OCI-LY3 (cell line): ENCODE measurements at regions not wholly inside any gene's neighbourhood (a gene's known extent, or its start where the extent isn't known, plus 50 kb on each side); places are given as distances from the start of the nearest gene placed in this dataset.

ENCODE experiments used
- CTCF ChIP-seq: fragments of 200-600, 300-600 bp; sonication (generic); IDR thresholded peaks from 2 replicates; pipeline ENCODE4 v1.5.1; 2014; ENCODE audit warnings: antibody characterized with exemption, low read length, low read depth
- EZH2phosphoT487 ChIP-seq: fragments of 200-600 bp; shearing (Covaris generic); IDR thresholded peaks from 2 replicates; pipeline ENCODE4 v1.6.1; 2018; ENCODE audit warnings: antibody characterized with exemption, mixed run types, low read depth

GRCh38 chr10:31700181-31700611 lies 228.4 kb downstream of the ARHGAP12 start:
- TF ChIP-seq CTCF, result no peak
- TF ChIP-seq EZH2phosphoT487, result no peak
